ENCODE measurements at regions not wholly inside any gene's neighbourhood (a gene's known extent, or its start where the extent isn't known, plus 50 kb on each side); places are given as distances from the start of the nearest gene placed in this dataset.

DNA sequence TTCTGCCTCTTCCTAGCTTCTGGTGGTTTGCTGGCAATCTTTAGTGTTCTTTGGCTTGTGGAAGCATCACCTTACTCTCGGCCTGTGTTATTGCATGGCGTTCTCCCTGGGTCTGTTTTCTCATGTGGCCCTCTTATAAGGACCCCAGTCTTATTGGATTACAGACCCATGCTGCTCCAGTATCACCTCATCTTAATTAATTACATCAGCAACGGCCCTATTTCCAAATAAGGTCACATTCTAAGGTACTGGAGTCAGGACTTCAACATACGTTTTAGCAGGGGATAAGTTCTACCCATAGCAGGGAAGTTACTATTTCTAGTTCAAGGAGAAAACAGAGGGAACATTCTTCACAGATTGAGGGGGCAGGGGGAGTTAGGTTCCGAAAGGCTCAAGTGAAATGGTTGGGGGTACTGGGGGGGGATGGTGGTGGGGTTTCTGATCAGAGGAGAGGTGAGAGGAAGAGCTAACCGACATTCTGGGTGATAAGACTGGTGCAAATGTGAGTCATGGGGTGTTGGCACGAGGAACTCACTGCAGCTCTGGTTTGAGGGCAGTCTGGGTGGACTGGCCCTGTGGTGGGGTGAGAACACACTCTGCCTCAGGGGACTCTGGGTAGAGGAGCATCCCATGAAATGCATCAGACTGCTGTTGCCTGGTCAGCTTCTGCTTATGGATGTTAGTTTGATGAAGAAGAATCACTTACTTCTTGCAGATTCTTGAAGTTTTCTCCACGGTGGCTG lies 51.5 kb upstream of the ZBED5 start:
- DNase-seq (ENCODE audit: low read depth, low spot score) (no peak), ATAC-seq (peak; percentile 65; the same call in 1 of the 2 replicates)
- Histone ChIP-seq H3K27ac (ENCODE audit: low read depth, low read length) (no peak overlapping the region), H3K36me3 (ENCODE audit: control insufficient read depth in 1 of 2, insufficient read depth in 2 of 2, low read length in 2 of 2) (no peaks in the 10 kb centered on the region), H3K9me3 (ENCODE audit: control insufficient read depth in 1 of 2, insufficient read depth in 1 of 2, low read depth in 1 of 2, low read length in 2 of 2) (no peaks in the 10 kb centered on the region), H3K9ac (ENCODE audit: low read length) (no peak overlapping the region), H3K79me2 (ENCODE audit: insufficient read depth, low read length) (no peaks in the 10 kb centered on the region), H3K9me2 (ENCODE audit: insufficient read depth) (no peaks in the 10 kb centered on the region), H3K4me3 (replicated peaks in 1 of 2; ENCODE audit: low read depth in 1 of 2, low read length in 2 of 2) (no peak overlapping the region), H2AFZ (ENCODE audit: low read depth, low read length, poor library complexity, severe bottlenecking) (no peak overlapping the region), H3K4me1 (ENCODE audit: control insufficient read depth in 1 of 2, insufficient read depth in 2 of 2, low read length in 2 of 2) (peaks cover 0 to 26% of the 10 kb centered on the region in 2 experiments; a peak in 3 of 4 replicates), H3K27me3 (ENCODE audit: insufficient read depth, low read length) (no peaks in the 10 kb centered on the region), H3K4me2 (ENCODE audit: low read length) (0 out of 2 replicates have a peak overlapping the region, but pooled peaks have one; percentile 5), H4K20me1 (ENCODE audit: insufficient read depth) (no peaks in the 10 kb centered on the region)
- ChIA-PET POLR2A (no interaction called here), CTCF (interaction anchor here (0.6 kb wide), 1 partner anchor 31 kb away, joined by 3 read pairs; no protein-coding TSS in a partner anchor), RAD21 (ENCODE audit: low non-redundant PET in 1 of 2, low total read pairs in 2 of 2, uncharacterized antibody in 2 of 2, unreplicated experiment in 2 of 2) (no interaction called here)
- intact Hi-C loops (cut with micrococcal nuclease) = no loop called here
- TF ChIP-seq, protein P1, sequence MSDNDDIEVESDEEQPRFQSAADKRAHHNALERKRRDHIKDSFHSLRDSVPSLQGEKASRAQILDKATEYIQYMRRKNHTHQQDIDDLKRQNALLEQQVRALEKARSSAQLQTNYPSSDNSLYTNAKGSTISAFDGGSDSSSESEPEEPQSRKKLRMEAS (IDR thresholded peaks at IDR 0.05) = peak; percentile 82
- TF ChIP-seq CBX3 (IDR thresholded peaks at IDR 0.05; ENCODE audit: low read depth) = peak; percentile 60; the same call in 1 of the 2 replicates
- TF ChIP-seq POLR2AphosphoS5 (IDR thresholded peaks at IDR 0.05; ENCODE audit: low read depth, low read length) = no peak
- TF ChIP-seq, protein P2, sequence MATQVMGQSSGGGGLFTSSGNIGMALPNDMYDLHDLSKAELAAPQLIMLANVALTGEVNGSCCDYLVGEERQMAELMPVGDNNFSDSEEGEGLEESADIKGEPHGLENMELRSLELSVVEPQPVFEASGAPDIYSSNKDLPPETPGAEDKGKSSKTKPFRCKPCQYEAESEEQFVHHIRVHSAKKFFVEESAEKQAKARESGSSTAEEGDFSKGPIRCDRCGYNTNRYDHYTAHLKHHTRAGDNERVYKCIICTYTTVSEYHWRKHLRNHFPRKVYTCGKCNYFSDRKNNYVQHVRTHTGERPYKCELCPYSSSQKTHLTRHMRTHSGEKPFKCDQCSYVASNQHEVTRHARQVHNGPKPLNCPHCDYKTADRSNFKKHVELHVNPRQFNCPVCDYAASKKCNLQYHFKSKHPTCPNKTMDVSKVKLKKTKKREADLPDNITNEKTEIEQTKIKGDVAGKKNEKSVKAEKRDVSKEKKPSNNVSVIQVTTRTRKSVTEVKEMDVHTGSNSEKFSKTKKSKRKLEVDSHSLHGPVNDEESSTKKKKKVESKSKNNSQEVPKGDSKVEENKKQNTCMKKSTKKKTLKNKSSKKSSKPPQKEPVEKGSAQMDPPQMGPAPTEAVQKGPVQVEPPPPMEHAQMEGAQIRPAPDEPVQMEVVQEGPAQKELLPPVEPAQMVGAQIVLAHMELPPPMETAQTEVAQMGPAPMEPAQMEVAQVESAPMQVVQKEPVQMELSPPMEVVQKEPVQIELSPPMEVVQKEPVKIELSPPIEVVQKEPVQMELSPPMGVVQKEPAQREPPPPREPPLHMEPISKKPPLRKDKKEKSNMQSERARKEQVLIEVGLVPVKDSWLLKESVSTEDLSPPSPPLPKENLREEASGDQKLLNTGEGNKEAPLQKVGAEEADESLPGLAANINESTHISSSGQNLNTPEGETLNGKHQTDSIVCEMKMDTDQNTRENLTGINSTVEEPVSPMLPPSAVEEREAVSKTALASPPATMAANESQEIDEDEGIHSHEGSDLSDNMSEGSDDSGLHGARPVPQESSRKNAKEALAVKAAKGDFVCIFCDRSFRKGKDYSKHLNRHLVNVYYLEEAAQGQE (IDR thresholded peaks at IDR 0.05; ENCODE audit: low read depth) = no peak
- BruUV-seq (replicated peaks) = no TSS peak

Measured in HCT116 (cell line).